Naive thymus-derived CD4-positive, alpha-beta T cell (primary cell): ENCODE measurements at regions not wholly inside any gene's neighbourhood (a gene's known extent, or its start where the extent isn't known, plus 50 kb on each side); places are given as distances from the start of the nearest gene placed in this dataset.
A peak's percentile ranks its signal among the peaks of the same experiment; 100 is the strongest.

Experiments
- ATAC-seq: fragments of 150-1000 bp; cut with Tn5 transposase; 2 replicates; pipeline ENCODE4 v1.10.0; 2021; ENCODE audit warnings: mild to moderate bottlenecking, moderate library complexity
- CTCF ChIA-PET: fragments of 350-600 bp; sonication (Branson Sonifier 250); formaldehyde crosslinking; loops from one replicate; lab custom pipeline; 2021; ENCODE audit warnings: antibody characterized with exemption; lab: Charles Lee
- POLR2A ChIA-PET: fragments of 350-600 bp; sonication (Branson Sonifier 250); formaldehyde crosslinking; loops from one replicate; lab custom pipeline; 2021; ENCODE audit warnings: antibody characterized with exemption, inconsistent platforms; lab: Charles Lee
- DNase-seq, 9 donors: peaks; one replicate each; pipeline versions ENCODE4 v3.0.0 to v3.0.0-alpha.2; 2020 to 2022; ENCODE audit warnings: mixed read lengths in 1 of 9
- H3K27ac ChIP-seq: one replicate; pipeline ENCODE4 v1.7.0; 2013; ENCODE audit warnings: mild to moderate bottlenecking, low read depth, low read length, moderate library complexity
- H3K27me3 ChIP-seq, 2 donors: one replicate each; pipeline ENCODE4 v1.7.0; 2013; ENCODE audit warnings: low read length in 2 of 2, mild to moderate bottlenecking in 2 of 2, moderate library complexity in 2 of 2; ENCODE audit not compliant: control insufficient read depth in 2 of 2, insufficient read depth in 2 of 2
- H3K36me3 ChIP-seq, 3 experiments: 1 replicate in 2 of 3; 2 replicates in 1 of 3; pipeline ENCODE4 v1.7.0; 2013; ENCODE audit warnings: low read length in 3 of 3, mild to moderate bottlenecking in 3 of 3, moderate library complexity in 1 of 3; ENCODE audit not compliant: insufficient read depth in 3 of 3, control insufficient read depth in 2 of 3
- H3K4me1 ChIP-seq, 2 donors: one replicate each; pipeline ENCODE4 v1.7.0; 2013; ENCODE audit warnings: low read length in 2 of 2, mild to moderate bottlenecking in 2 of 2, moderate library complexity in 1 of 2; ENCODE audit not compliant: control insufficient read depth in 2 of 2, insufficient read depth in 2 of 2
- H3K4me3 ChIP-seq: 2 replicates; pipeline ENCODE4 v1.7.0; 2013; ENCODE audit warnings: mild to moderate bottlenecking, low read length
- H3K9me3 ChIP-seq, 3 experiments: 1 replicate in 2 of 3; 2 replicates in 1 of 3; pipeline ENCODE4 v1.7.0; 2013; ENCODE audit warnings: low read length in 3 of 3; ENCODE audit not compliant: control insufficient read depth in 2 of 3
- H3K27ac Mint-ChIP-seq, 9 donors: one replicate each; pipeline ENCODE4 v1.8.0; 2020 to 2022; ENCODE audit warnings: mixed read lengths in 9 of 9, mild to moderate bottlenecking in 8 of 9, moderate library complexity in 5 of 9, inconsistent platforms in 2 of 9
- H3K27me3 Mint-ChIP-seq, 5 donors: one replicate each; pipeline ENCODE4 v1.8.0; 2021 to 2022; ENCODE audit warnings: mixed read lengths in 5 of 5, mild to moderate bottlenecking in 1 of 5
- H3K36me3 Mint-ChIP-seq, 5 donors: one replicate each; pipeline ENCODE4 v1.8.0; 2020 to 2022; ENCODE audit warnings: mixed read lengths in 5 of 5, mild to moderate bottlenecking in 3 of 5, inconsistent platforms in 1 of 5
- H3K4me1 Mint-ChIP-seq, 7 donors: one replicate each; pipeline ENCODE4 v1.8.0; 2020 to 2022; ENCODE audit warnings: mixed read lengths in 7 of 7, mild to moderate bottlenecking in 3 of 7, inconsistent platforms in 1 of 7
- H3K4me3 Mint-ChIP-seq, 10 donors: one replicate each; pipeline ENCODE4 v1.8.0; 2020 to 2022; ENCODE audit warnings: mild to moderate bottlenecking in 10 of 10, mixed read lengths in 10 of 10, moderate library complexity in 6 of 10, inconsistent platforms in 2 of 10
- H3K9me3 Mint-ChIP-seq, 11 donors: one replicate each; pipeline ENCODE4 v1.8.0; 2020 to 2022; ENCODE audit warnings: mixed read lengths in 11 of 11, mild to moderate bottlenecking in 4 of 11, inconsistent platforms in 1 of 11, moderate library complexity in 1 of 11
- intact Hi-C, 2 donors: fragments of 100-400 bp; cut with micrococcal nuclease; formaldehyde crosslinking; loops; one replicate each; pipeline ENCODE4 v1.15.1; 2023

DNA sequence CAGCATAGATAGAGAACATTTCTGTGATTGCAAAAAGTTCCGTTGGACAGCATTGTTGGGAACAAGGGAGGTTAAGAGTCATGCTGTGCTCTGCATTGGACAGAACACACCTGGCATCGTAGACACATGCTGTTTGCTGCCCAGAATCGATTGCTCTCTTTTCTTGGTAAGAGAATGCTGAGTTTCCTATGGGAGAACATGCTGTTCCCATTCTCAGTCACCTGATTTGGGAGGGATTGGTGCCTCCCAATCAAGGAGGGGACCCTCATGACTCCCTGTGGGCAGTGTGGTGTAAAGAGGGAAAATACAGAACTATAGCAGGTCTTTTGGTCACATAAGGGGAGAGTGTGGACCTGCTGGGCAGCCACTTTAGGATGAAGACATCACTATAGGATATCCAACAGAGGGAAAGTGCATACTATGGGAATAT lies 555.4 kb upstream of the CLINT1 start:
- ChIA-PET CTCF (no interaction called here), POLR2A (no interaction called here)
- Mint-ChIP-seq H3K27me3 (peaks cover 0 to 7% (median 0%) of the 10 kb centered on the region in 5 donors), H3K4me1 (peaks cover 0 to 9% (median 0%) of the 10 kb centered on the region in 7 donors), H3K36me3 (no peaks in the 10 kb centered on the region), H3K9me3 (peaks cover 0 to 8% (median 2%) of the 10 kb centered on the region in 11 donors), H3K27ac (no peak overlapping the region), H3K4me3 (no peak overlapping the region)
- DNase-seq = no peak
- Histone ChIP-seq H3K9me3 (no peaks in the 10 kb centered on the region), H3K27me3 (peaks cover 0 to 4% of the 10 kb centered on the region in 2 donors), H3K4me1 (no peaks in the 10 kb centered on the region), H3K36me3 (no peaks in the 10 kb centered on the region), H3K27ac (no peak overlapping the region), H3K4me3 (no peak overlapping the region)
- no peak for ATAC-seq
- intact Hi-C loops = no loop called here

- H3K27ac ChIP-seq = no peak overlapping the region
- no peaks in the 10 kb centered on the region for H3K4me1 ChIP-seq
- H3K27me3 Mint-ChIP-seq = peaks cover 0 to 7% (median 0%) of the 10 kb centered on the region in 5 donors
- H3K9me3 Mint-ChIP-seq = peaks cover 0 to 8% (median 0%) of the 10 kb centered on the region in 11 donors
- ATAC-seq = peak; percentile 57
- no peaks in the 10 kb centered on the region for H3K9me3 ChIP-seq
- H3K27me3 ChIP-seq = peaks cover 0 to 4% of the 10 kb centered on the region in 2 donors
- no peak for DNase-seq
- ChIA-PET CTCF (no interaction called here), POLR2A (no interaction called here)
- no peaks in the 10 kb centered on the region for H3K36me3 ChIP-seq
- no peak overlapping the region for H3K4me3 Mint-ChIP-seq
- intact Hi-C loops = no loop called here
- no peak overlapping the region for H3K4me3 ChIP-seq
- no peak overlapping the region for H3K27ac Mint-ChIP-seq
- no peaks in the 10 kb centered on the region for H3K36me3 Mint-ChIP-seq
- peaks cover 0 to 9% (median 0%) of the 10 kb centered on the region in 7 donors for H3K4me1 Mint-ChIP-seq
Observed at GRCh38 chr5:158413122-158413680, 554.3 kb upstream of the CLINT1 start.

DNA sequence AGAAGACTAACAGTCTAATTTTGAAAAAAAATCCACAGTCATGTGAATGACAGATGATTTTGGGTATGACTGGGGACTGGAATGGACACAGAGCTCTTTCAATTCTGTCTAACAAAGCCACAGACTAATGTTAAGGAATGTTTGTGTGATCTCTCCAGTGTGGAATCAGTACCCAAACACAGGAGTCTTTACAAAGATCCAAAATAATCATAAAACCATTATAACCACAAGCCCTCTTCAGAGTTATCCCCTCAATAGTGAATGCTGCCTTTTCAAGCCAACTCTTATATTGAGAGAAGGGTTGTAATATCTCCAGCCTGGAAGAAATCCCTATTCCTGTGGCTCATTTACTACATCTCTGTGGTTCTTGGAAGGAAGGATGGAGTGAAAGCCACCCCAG lies 552.0 kb upstream of the CLINT1 start:
- Histone ChIP-seq H3K27me3 (peaks cover 0 to 4% of the 10 kb centered on the region in 2 donors), H3K4me3 (no peak overlapping the region), H3K4me1 (no peaks in the 10 kb centered on the region), H3K9me3 (no peaks in the 10 kb centered on the region), H3K27ac (no peak overlapping the region), H3K36me3 (no peaks in the 10 kb centered on the region)
- H3K27ac Mint-ChIP-seq = no peak overlapping the region
- H3K9me3 Mint-ChIP-seq = peaks cover 0 to 3% (median 0%) of the 10 kb centered on the region in 11 donors
- DNase-seq (no peak), ATAC-seq (no peak)
- H3K27me3 Mint-ChIP-seq = peaks cover 0 to 7% (median 0%) of the 10 kb centered on the region in 5 donors
- H3K36me3 Mint-ChIP-seq = no peaks in the 10 kb centered on the region
- no peak overlapping the region for H3K4me3 Mint-ChIP-seq
- POLR2A ChIA-PET = no interaction called here
- intact Hi-C loops = no loop called here
- peaks cover 0 to 9% (median 0%) of the 10 kb centered on the region in 7 donors for H3K4me1 Mint-ChIP-seq
- CTCF ChIA-PET = no interaction called here

- no peak overlapping the region for H3K4me3 ChIP-seq
- ChIA-PET POLR2A (no interaction called here), CTCF (no interaction called here)
- intact Hi-C loops = no loop called here
- H3K27ac ChIP-seq = no peak overlapping the region
- no peak for ATAC-seq
- H3K27me3 Mint-ChIP-seq = peaks cover 0 to 5% (median 0%) of the 10 kb centered on the region in 5 donors
- H3K36me3 Mint-ChIP-seq = no peaks in the 10 kb centered on the region
- H3K27me3 ChIP-seq = no peaks in the 10 kb centered on the region
- H3K9me3 Mint-ChIP-seq = peaks cover 0 to 8% (median 4%) of the 10 kb centered on the region in 11 donors
- no peak overlapping the region for H3K27ac Mint-ChIP-seq
- H3K4me1 ChIP-seq = no peaks in the 10 kb centered on the region
- no peak overlapping the region for H3K4me3 Mint-ChIP-seq
- H3K4me1 Mint-ChIP-seq = peaks cover 0 to 9% (median 0%) of the 10 kb centered on the region in 7 donors
- H3K36me3 ChIP-seq = no peaks in the 10 kb centered on the region
- DNase-seq = no peak
- no peaks in the 10 kb centered on the region for H3K9me3 ChIP-seq
Observed at GRCh38 chr5:158409507-158409906, 550.6 kb upstream of the CLINT1 start.

GRCh38 chr5:158407824-158408195 lies 548.9 kb upstream of the CLINT1 start:
- Mint-ChIP-seq H3K27me3 (no peaks in the 10 kb centered on the region), H3K4me1 (peaks cover 0 to 9% (median 0%) of the 10 kb centered on the region in 7 donors), H3K4me3 (no peak overlapping the region), H3K36me3 (peaks cover 0 to 12% (median 5%) of the 10 kb centered on the region in 5 donors), H3K27ac (no peak overlapping the region), H3K9me3 (peaks cover 2 to 23% (median 12%) of the 10 kb centered on the region in 11 donors)
- Histone ChIP-seq H3K9me3 (no peaks in the 10 kb centered on the region), H3K4me3 (no peak overlapping the region), H3K27me3 (no peaks in the 10 kb centered on the region), H3K27ac (no peak overlapping the region), H3K4me1 (no peaks in the 10 kb centered on the region), H3K36me3 (no peaks in the 10 kb centered on the region)
- ChIA-PET CTCF (interaction anchor here (0.8 kb wide), 1 partner anchor 21 kb away, joined by 3 read pairs; no protein-coding TSS in a partner anchor), POLR2A (no interaction called here)
- intact Hi-C loops = no loop called here
- no peak for ATAC-seq
- DNase-seq = no peak

- H3K9me3 Mint-ChIP-seq = peaks cover 2 to 26% (median 12%) of the 10 kb centered on the region in 11 donors
- H3K27ac ChIP-seq = no peak overlapping the region
- no peaks in the 10 kb centered on the region for H3K36me3 ChIP-seq
- intact Hi-C loops = no loop called here
- no peaks in the 10 kb centered on the region for H3K27me3 Mint-ChIP-seq
- H3K4me3 Mint-ChIP-seq = no peak overlapping the region
- no peak overlapping the region for H3K27ac Mint-ChIP-seq
- ChIA-PET POLR2A (no interaction called here), CTCF (interaction anchor here (0.8 kb wide), 1 partner anchor 20 kb away, joined by 3 read pairs; no protein-coding TSS in a partner anchor)
- no peaks in the 10 kb centered on the region for H3K4me1 ChIP-seq
- no peaks in the 10 kb centered on the region for H3K9me3 ChIP-seq
- no peaks in the 10 kb centered on the region for H3K27me3 ChIP-seq
- peak; percentile 53 for ATAC-seq
- DNase-seq = no peak
- no peak overlapping the region for H3K4me3 ChIP-seq
- H3K4me1 Mint-ChIP-seq = peaks cover 0 to 8% (median 0%) of the 10 kb centered on the region in 7 donors
- H3K36me3 Mint-ChIP-seq = peaks cover 0 to 12% (median 5%) of the 10 kb centered on the region in 5 donors
Observed at GRCh38 chr5:158406884-158407823, 548.2 kb upstream of the CLINT1 start.
